Skeletal muscle satellite cell (primary cell): ENCODE measurements at regions not wholly inside any gene's neighbourhood (a gene's known extent, or its start where the extent isn't known, plus 50 kb on each side); places are given as distances from the start of the nearest gene placed in this dataset.

Source experiments
- H3K27me3 ChIP-seq: 2 replicates; pipeline ENCODE4 v1.7.0; 2013; ENCODE audit warnings: low read length; ENCODE audit not compliant: control insufficient read depth, insufficient read depth
- H3K36me3 ChIP-seq: 2 replicates; pipeline ENCODE4 v1.7.0; 2013; ENCODE audit warnings: mild to moderate bottlenecking, control low read depth, low read length; ENCODE audit not compliant: insufficient read depth
- H3K4me1 ChIP-seq: 2 replicates; pipeline ENCODE4 v1.7.0; 2013; ENCODE audit warnings: low read length; ENCODE audit not compliant: control insufficient read depth, insufficient read depth
- H3K4me2 ChIP-seq: 2 replicates; pipeline ENCODE4 v1.7.0; 2013; ENCODE audit warnings: mild to moderate bottlenecking, low read length
- H3K4me3 ChIP-seq: 2 replicates; pipeline ENCODE4 v1.7.0; 2013; ENCODE audit warnings: low read length
- H3K9ac ChIP-seq: 2 replicates; pipeline ENCODE4 v1.7.0; 2013; ENCODE audit warnings: mild to moderate bottlenecking, low read depth, low read length, moderate library complexity
- H3K9me3 ChIP-seq: replicated peaks from 2 replicates; pipeline ENCODE4 v1.7.0; 2013; ENCODE audit warnings: mild to moderate bottlenecking, control low read depth, low read length

DNA sequence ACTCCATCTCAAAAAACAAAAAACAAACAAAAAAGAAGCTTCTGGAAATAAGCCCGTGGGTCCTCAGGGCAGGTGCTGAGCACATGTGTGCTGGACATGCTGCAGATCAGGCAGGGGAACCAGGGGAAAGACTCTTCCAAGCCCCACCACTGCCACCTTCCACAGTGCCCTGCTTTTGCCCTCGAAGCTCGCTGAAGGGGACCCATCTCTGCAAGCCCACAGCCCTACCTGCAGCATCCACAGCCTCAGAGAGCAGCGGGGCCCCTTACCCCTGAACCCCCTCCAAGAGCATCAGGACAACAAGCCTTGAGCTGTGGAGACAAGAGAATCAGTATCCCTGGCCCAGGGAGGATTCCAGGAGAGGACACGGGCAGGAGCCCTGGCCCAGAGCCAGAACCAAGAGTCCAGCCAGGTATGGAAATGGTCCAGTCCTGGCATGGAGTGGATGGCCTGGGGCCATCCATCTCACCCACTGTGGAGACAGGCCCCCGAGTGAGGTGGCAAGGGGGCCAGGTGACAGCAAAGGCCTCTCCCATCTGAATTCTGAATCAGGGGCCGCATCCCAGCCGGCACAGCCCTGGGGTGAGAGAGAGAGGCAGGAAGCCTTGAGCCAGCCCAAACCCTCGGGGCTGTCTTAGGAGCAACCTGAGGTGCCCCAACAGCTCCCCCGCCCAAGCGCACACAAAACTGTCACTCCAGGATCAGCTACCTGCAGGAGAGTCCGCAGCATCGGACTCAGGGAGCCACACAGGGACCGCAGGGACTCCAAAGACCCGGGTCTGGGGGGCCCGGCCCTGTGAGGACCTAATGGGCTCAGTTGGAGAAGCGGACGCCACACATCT lies 51.8 kb upstream of the TPM4 start:
- H3K27me3 ChIP-seq = no peaks in the 10 kb centered on the region
- H3K4me2 ChIP-seq = no peak overlapping the region
- no peak overlapping the region for H3K4me3 ChIP-seq
- no peaks in the 10 kb centered on the region for H3K9me3 ChIP-seq
- H3K9ac ChIP-seq = no peak overlapping the region
- H3K36me3 ChIP-seq = no peaks in the 10 kb centered on the region
- H3K4me1 ChIP-seq = no peaks in the 10 kb centered on the region

DNA sequence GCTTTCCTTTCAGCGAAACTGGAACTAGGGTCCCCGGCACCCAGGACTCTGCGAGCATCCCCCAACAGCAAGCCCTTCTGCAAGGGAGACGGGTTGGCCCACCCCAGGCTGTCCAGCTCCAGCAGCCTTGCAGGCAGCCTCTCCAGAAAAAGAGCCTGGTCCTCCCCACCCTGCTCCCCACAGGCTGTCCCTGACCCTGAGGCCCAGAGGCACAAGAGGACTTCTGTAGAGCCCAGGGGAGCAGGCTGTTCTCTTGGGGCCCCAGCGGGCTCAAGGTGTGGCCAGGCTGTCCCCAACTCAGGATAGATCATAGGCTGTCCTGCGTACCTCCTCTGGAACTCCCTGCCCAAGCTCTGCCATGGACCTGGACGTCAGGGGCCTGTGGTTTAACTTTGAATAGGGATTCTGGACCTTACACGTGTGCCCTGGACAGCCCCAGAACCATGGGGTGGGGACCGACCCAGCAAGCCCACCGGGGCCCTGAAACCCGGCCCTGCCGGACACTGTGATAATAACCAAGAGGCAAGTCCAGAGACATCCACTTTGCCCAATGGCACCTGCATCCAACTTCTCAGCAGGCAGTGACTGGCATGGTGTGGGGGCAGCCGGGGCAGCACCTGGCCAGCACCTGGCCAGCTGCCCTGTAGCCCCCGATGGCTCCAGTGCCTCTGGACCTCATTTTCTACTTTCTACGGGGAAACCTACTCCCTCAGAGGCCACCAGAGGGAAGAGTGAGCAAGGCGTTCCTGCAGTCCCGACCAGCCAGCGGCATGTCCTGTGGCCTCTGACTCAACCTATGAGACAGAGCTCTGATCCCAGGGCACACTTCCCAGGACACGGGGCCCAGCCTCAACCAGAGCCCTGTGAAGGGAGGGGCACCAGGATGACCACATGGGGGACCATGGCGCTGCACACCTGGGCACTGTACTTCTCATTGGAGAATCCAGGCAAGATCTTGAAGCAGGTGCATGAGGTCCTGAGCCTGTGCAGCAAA lies 50.9 kb upstream of the TPM4 start:
- H3K36me3 ChIP-seq = no peaks in the 10 kb centered on the region
- no peaks in the 10 kb centered on the region for H3K27me3 ChIP-seq
- no peak overlapping the region for H3K9ac ChIP-seq
- no peaks in the 10 kb centered on the region for H3K4me1 ChIP-seq
- H3K9me3 ChIP-seq = no peaks in the 10 kb centered on the region
- H3K4me2 ChIP-seq = no peak overlapping the region
- H3K4me3 ChIP-seq = no peak overlapping the region

DNA sequence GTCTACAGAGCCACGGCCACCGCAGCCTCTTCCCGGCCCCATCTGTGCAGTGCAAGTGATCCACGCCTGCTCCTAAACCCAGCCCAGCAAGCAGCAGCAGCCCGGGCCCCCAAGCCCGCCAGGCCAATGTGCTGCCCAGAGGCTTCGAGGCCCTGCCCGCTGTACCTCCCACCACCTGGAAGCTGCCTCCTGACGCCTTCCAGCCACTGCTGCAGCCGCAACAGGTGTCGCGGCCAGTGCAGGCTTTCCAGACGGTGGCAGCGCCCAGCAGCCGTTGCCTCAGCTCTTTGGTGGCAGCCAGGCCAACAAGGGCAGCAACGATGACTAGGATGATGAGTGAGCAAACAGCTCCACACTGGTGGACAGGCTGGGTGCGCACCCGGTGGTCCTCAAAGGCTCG lies 50.2 kb upstream of the TPM4 start:
- no peaks in the 10 kb centered on the region for H3K4me1 ChIP-seq
- no peaks in the 10 kb centered on the region for H3K27me3 ChIP-seq
- H3K36me3 ChIP-seq = no peaks in the 10 kb centered on the region
- H3K4me2 ChIP-seq = no peak overlapping the region
- no peaks in the 10 kb centered on the region for H3K9me3 ChIP-seq
- H3K4me3 ChIP-seq = no peak overlapping the region
- H3K9ac ChIP-seq = no peak overlapping the region
